ENCODE measurements at regions not wholly inside any gene's neighbourhood (a gene's known extent, or its start where the extent isn't known, plus 50 kb on each side); places are given as distances from the start of the nearest gene placed in this dataset.
"Not testable (repeated sequence)": the region's sequence is repeated elsewhere in the genome, so short reads cannot be mapped to it uniquely, and the experiment has no call there.

- H3K4me1 Mint-ChIP-seq, ATAC-seq, DNase-seq, H3K4me3 Mint-ChIP-seq, H3K27ac Mint-ChIP-seq, H3K9me3 Mint-ChIP-seq: not testable (repeated sequence)
- H3K27me3 Mint-ChIP-seq, result peaks cover 67% of the 10 kb centered on the region
These were observed 104.7 kb upstream of the EPB41L4A start for GRCh38 chr5:112523674-112524263.

DNA sequence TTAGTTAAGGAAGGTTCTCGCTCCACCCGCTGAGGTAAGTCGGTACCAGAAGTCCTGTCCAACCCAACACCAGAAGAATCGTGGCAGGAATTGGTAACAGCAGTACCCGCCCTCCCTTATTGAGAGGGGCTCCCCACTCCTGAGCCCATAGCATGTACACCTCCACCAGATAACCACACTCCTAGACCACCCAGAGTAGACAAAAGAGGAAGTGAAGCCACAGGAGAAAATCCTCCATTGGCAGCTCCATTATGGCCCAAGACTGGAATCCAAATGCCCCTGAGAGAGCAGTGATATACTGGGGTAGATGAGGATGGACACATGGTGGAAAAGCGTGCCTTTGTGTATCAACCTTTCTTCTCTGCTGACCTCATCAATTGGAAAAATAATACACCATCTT lies 106.1 kb upstream of the EPB41L4A start:
- no peak overlapping the region for H3K27ac Mint-ChIP-seq
- H3K27me3 Mint-ChIP-seq, result peaks cover 52% of the 10 kb centered on the region
- ATAC-seq (no peak), DNase-seq (no peak)
- H3K4me3 Mint-ChIP-seq, result no peak overlapping the region
- no peaks in the 10 kb centered on the region for H3K9me3 Mint-ChIP-seq
- no peaks in the 10 kb centered on the region for H3K4me1 Mint-ChIP-seq

- Mint-ChIP-seq H3K27ac (no peak overlapping the region), H3K27me3 (peaks cover 18% of the 10 kb centered on the region), H3K9me3 (no peaks in the 10 kb centered on the region), H3K4me1 (peaks cover 7% of the 10 kb centered on the region), H3K4me3 (no peak overlapping the region)
- DNase-seq (no peak), ATAC-seq (no peak)
These were observed 109.9 kb upstream of the EPB41L4A start for GRCh38 chr5:112528928-112529327.

- Mint-ChIP-seq H3K27me3 (peaks cover 16% of the 10 kb centered on the region), H3K4me1 (peaks cover 7% of the 10 kb centered on the region), H3K9me3 (no peaks in the 10 kb centered on the region), H3K4me3 (no peak overlapping the region), H3K27ac (no peak overlapping the region)
- ATAC-seq, result no peak
- no peak for DNase-seq
These were observed 110.4 kb upstream of the EPB41L4A start for GRCh38 chr5:112529525-112529924.

DNA sequence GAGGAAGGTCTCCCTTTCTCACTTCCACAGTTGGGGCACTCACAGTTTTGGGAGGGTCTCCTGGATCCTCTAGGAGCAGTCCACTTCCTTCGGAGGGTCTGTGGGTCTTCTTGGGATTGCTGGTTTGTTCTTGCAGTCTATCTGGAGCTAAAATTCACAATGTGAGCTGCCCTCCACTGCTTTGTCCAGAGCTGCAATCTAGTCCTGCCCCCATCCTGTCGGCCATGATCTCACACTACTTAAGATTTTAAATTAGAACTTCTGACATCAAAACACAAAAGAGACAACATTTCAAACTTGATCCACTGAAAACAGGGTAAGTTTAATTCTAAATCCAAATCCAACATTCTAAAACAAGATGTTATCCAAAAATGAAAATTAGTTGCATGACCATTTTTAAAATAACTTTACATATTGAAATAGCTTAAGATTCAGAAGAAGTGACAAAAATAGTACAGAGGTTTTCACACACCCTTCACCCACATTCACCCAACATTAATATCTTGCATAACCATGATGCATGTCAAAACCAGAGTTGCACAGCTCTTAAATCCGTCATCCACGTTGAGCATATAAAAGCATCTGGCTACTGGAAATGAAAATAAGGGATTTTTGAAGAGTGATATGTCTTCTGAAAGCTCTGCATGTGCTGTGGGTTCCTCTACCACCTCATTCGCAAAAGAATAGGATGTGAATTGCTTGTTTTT lies 113.7 kb upstream of the EPB41L4A start:
- H3K27ac Mint-ChIP-seq, result no peak overlapping the region
- H3K4me1 Mint-ChIP-seq, result peaks cover 7% of the 10 kb centered on the region
- ATAC-seq, result no peak

GRCh38 chr5:112533362-112533761 lies 114.3 kb upstream of the EPB41L4A start:
- no peak overlapping the region for H3K27ac Mint-ChIP-seq
- no peak for DNase-seq
- peak; percentile 73 for ATAC-seq
- H3K4me1 Mint-ChIP-seq, result peaks cover 7% of the 10 kb centered on the region
- H3K4me3 Mint-ChIP-seq, result no peak overlapping the region
- no peaks in the 10 kb centered on the region for H3K9me3 Mint-ChIP-seq
- peaks cover 7% of the 10 kb centered on the region for H3K27me3 Mint-ChIP-seq

More for the DNA sequence above, 113.7 kb upstream of the EPB41L4A start:
- Mint-ChIP-seq H3K9me3 (no peaks in the 10 kb centered on the region), H3K27me3 (peaks cover 7% of the 10 kb centered on the region), H3K4me3 (no peak overlapping the region)
- DNase-seq, result no peak

DNA sequence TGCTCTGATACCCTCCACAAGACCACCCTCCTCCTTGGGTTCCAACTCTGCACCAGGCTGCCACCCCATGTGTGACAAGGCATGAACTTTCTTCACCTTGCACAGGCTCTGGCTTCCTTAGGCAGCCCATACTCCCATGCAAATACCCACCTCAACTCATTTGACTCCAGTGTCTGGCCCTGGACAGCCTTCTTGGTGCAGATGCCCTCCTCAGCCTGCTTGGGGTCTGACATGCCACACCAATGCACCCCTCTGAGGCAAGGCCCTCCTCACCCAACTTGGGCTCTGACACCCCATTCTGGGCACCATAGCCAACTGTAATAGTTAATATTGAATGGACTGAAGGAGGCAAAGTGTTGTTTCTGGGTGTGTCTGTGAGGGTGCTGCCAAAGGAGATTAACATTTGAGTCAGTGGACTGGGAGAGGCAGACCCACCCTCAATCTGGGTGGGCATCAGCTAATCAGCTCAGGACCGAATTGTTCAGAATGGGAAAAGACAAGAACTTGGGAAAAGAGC lies 115.0 kb upstream of the EPB41L4A start:
- peaks cover 7% of the 10 kb centered on the region for H3K4me1 Mint-ChIP-seq
- H3K27ac Mint-ChIP-seq, result no peak overlapping the region
- ATAC-seq, result no peak
- no peak for DNase-seq
- H3K4me3 Mint-ChIP-seq, result no peak overlapping the region
- peaks cover 7% of the 10 kb centered on the region for H3K27me3 Mint-ChIP-seq
- no peaks in the 10 kb centered on the region for H3K9me3 Mint-ChIP-seq

DNA sequence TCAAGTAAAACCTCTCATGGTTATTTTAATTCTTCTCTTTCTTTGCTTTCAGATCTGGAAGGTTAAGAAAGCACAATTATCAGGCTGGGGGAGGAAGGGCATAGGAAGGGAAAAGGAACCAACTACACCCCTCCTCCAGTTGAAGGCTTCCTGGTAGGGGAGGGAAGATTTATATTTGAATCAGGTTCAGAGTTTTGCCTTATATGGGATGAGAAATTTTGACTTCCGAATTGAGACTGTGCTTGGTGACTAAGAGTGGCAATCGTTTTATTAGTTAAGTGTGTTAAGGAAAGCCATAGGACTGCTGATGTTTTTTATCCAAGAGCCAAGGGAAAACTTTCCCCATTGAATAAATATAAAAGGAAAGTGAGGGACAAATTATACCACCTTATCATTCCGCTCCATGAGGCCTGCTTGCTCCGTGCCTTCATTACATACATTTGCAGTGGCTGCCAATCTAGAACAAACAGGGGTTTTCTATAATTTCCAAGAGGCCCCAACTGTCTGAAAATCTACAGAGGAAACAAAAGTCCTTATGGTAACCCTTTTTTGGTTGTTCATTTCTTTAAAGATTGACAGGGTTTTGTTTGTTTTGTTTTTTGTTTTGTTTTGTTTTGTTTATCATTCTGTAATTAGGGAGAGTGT lies 115.7 kb upstream of the EPB41L4A start:
- Mint-ChIP-seq H3K4me1 (peaks cover 7% of the 10 kb centered on the region), H3K9me3 (no peaks in the 10 kb centered on the region), H3K27ac (no peak overlapping the region), H3K27me3 (peaks cover 7% of the 10 kb centered on the region), H3K4me3 (no peak overlapping the region)
- ATAC-seq (no peak), DNase-seq (no peak)

GRCh38 chr5:112535356-112535755 lies 116.3 kb upstream of the EPB41L4A start:
- Mint-ChIP-seq H3K27ac (no peak overlapping the region), H3K27me3 (peaks cover 7% of the 10 kb centered on the region), H3K9me3 (no peaks in the 10 kb centered on the region), H3K4me1 (peaks cover 7% of the 10 kb centered on the region), H3K4me3 (no peak overlapping the region)
- ATAC-seq (no peak), DNase-seq (no peak)

- H3K4me3 Mint-ChIP-seq, H3K9me3 Mint-ChIP-seq, H3K4me1 Mint-ChIP-seq, H3K27ac Mint-ChIP-seq, ATAC-seq, DNase-seq: not testable (repeated sequence)
- peaks cover 19% of the 10 kb centered on the region for H3K27me3 Mint-ChIP-seq
These were observed 125.5 kb upstream of the EPB41L4A start for GRCh38 chr5:112544558-112544957.

DNA sequence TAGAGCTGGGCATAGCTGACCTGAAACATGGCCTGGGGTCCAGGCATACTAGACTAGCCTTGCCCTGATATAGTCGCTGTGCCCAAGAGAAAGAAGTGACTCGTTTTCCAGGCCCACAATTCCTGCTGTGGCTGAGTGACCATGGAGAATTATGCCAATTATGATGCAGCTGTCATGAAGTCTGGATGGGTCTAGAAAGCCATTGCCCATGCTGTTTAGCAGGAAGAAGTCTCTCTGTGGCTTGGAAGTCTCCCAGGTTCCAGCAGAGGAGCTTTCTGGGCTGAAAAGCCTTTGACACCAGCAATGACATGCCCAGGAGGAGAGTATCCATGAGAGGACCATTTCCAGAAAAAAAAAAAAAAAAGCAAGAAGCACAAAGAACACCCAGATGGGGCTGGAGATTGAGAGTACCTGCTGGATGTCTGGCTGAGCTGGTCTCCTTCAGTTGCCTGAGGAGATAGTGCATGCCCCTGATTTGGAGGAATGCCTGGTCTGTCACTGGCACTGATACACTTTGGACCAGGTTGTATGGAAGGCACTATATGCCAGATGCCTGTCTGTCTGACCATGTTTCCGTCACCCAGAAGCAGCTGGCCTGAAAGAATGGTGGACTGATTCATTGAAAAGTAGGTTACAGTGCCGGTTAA lies 128.0 kb upstream of the EPB41L4A start:
- no peak overlapping the region for H3K4me3 Mint-ChIP-seq
- DNase-seq, result no peak

DNA sequence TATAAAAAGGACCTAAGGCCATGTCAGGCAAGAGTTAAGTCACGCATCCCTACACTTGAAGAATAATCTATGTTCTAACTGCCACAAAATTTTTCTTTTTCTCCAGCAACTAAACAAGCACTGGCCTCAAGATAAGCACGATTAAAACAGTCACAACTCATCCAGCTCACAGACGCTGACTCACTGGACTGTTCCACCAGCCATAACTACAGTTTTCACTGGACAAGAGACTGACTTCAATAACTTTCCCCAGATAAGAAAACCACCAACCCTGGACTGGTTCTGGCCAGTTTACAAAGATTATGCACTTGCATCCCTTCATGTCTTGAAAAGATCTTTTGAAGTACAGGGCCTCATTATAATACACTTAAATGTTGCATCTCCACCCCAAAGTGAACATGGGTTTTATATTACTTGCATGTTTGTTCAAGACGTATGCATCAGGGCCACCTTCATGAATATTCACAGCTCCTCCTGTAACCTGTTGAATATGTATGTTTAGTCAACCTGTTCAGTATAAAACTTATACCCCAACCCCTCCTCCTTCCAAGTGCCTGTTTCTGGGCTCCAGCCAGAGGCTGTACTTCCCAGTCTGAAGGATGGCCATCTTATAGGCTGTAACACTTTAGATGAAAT lies 129.3 kb upstream of the EPB41L4A start:
- DNase-seq (no peak), ATAC-seq (no peak)
- H3K4me1 Mint-ChIP-seq, result no peaks in the 10 kb centered on the region
- H3K27ac Mint-ChIP-seq, result peak overlapping the region in 1 of 2 donors; percentile 16
- H3K27me3 Mint-ChIP-seq, result peaks cover 15% of the 10 kb centered on the region
- H3K9me3 Mint-ChIP-seq, result no peaks in the 10 kb centered on the region
- H3K4me3 Mint-ChIP-seq, result no peak overlapping the region

More for the DNA sequence above, 128.0 kb upstream of the EPB41L4A start:
- ATAC-seq, result no peak
- peaks cover 25% of the 10 kb centered on the region for H3K27me3 Mint-ChIP-seq
- H3K27ac Mint-ChIP-seq, result no peak overlapping the region
- H3K4me1 Mint-ChIP-seq, result no peaks in the 10 kb centered on the region
- no peaks in the 10 kb centered on the region for H3K9me3 Mint-ChIP-seq

- no peak for DNase-seq
- Mint-ChIP-seq H3K9me3 (no peaks in the 10 kb centered on the region), H3K4me3 (no peak overlapping the region), H3K27me3 (peaks cover 13% of the 10 kb centered on the region), H3K27ac (no peak overlapping the region), H3K4me1 (no peaks in the 10 kb centered on the region)
- ATAC-seq, result no peak
These were observed 130.1 kb upstream of the EPB41L4A start for GRCh38 chr5:112549127-112549526.

GRCh38 chr5:112549605-112550166 lies 130.6 kb upstream of the EPB41L4A start:
- Mint-ChIP-seq H3K27me3 (peaks cover 13% of the 10 kb centered on the region), H3K4me3 (no peak overlapping the region), H3K27ac (no peak overlapping the region), H3K9me3 (no peaks in the 10 kb centered on the region), H3K4me1 (no peaks in the 10 kb centered on the region)
- no peak for DNase-seq
- no peak for ATAC-seq

GRCh38 chr5:112551419-112552032 lies 132.4 kb upstream of the EPB41L4A start:
- H3K27ac Mint-ChIP-seq, result no peak overlapping the region
- peak; percentile 53 for ATAC-seq
- H3K9me3 Mint-ChIP-seq, result no peaks in the 10 kb centered on the region
- peaks cover 13% of the 10 kb centered on the region for H3K27me3 Mint-ChIP-seq
- DNase-seq, result peak; percentile 26
- H3K4me3 Mint-ChIP-seq, result no peak overlapping the region
- no peaks in the 10 kb centered on the region for H3K4me1 Mint-ChIP-seq
